HAP-1 (cell line): ENCODE measurements at regions not wholly inside any gene's neighbourhood (a gene's known extent, or its start where the extent isn't known, plus 50 kb on each side); places are given as distances from the start of the nearest gene placed in this dataset.
"Not testable (repeated sequence)": the region's sequence is repeated elsewhere in the genome, so short reads cannot be mapped to it uniquely, and the experiment has no call there.

Experiments
- DNase-seq, 2 experiments: peaks; one replicate each; pipeline ENCODE4 v3.0.0-alpha.2; 2016 to 2020; ENCODE audit warnings: low spot score in 2 of 2
- H3K27me3 ChIP-seq: fragments of 250-450 bp; sonication (Bioruptor Pico); 2 replicates; pipeline ENCODE4 v1.5.1; 2020; ENCODE audit warnings: low read depth, mild to moderate bottlenecking, moderate library complexity
- H3K36me3 ChIP-seq: fragments of 250-450 bp; sonication (Bioruptor Pico); replicated peaks from 2 replicates; pipeline ENCODE4 v1.5.1; 2020; ENCODE audit warnings: mild to moderate bottlenecking
- H3K4me1 ChIP-seq: fragments of 250-450 bp; sonication (Bioruptor Pico); 2 replicates; pipeline ENCODE4 v1.5.1; 2020; ENCODE audit warnings: mild to moderate bottlenecking
- H3K4me3 ChIP-seq: fragments of 250-450 bp; sonication (Bioruptor Pico); 2 replicates; pipeline ENCODE4 v1.5.1; 2020; ENCODE audit warnings: mild to moderate bottlenecking, moderate library complexity
- H3K9me3 ChIP-seq: fragments of 250-450 bp; sonication (Bioruptor Pico); 2 replicates; pipeline ENCODE4 v1.5.1; 2020; ENCODE audit warnings: mild to moderate bottlenecking, moderate library complexity
- in situ Hi-C: fragments of 300-500 bp; cut with MboI; formaldehyde crosslinking; loops from 3 replicates; pipeline ENCODE4 v1.14.3; 2020; ENCODE audit warnings: low sequenced_read_pairs, inconsistent platforms, mixed read lengths

DNA sequence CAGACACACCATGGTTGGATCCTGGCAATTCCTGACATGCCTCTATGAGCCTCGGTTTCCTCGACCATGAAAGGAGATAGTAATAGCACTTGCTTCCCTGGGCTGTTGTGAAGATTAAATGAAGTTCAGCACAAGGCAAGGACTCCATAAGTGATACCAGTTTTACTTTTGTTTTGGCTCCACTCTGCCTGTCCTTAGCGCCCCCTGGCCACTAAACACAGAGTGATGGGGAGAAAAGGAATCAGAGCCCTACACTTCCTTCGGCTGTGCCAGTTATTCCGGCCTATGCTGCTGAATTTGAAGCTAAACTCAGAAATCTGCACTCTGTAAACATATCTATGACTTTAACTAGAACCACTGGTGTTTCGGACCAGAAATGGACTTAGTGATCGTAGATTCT, 173.8 kb downstream of the C12orf75 start:
- Histone ChIP-seq H3K4me3 (no peak overlapping the region), H3K36me3 (no peaks in the 10 kb centered on the region), H3K27me3 (no peaks in the 10 kb centered on the region), H3K4me1 (peaks cover 13% of the 10 kb centered on the region), H3K9me3 (no peaks in the 10 kb centered on the region)
- in situ Hi-C loops, result no loop called here
- DNase-seq, result peak in 1 of 2 experiments; percentile 25

DNA sequence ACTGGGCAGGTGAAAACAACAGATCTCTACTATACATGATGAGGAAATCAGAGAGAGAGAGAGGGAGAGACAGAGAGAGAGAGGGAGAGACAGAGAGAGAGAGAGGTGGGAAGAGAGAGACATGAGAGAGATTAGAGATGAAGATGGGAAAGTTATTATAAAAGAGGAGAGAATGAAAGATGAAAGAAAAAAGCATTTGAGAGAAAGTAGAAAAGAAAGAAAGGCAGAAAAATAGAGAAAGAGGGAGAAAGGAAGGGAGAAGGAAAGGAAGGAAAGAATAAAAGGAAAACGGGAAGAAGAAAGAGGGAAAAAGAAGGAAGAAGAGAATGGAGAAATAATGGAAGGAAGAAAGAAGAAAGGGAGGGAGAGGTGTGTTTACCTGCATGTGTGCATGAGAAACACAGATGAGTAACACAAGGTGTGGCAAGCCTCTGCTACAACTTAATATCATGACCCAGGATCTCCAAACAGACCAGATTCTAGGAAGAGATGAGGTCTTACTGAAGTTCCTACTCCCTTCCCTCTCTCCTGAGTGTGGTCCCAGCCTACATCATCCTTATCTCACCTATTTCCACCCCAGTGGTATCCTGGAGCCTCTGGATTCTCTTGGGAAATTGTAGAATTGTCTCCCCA, 176.3 kb downstream of the C12orf75 start:
- Histone ChIP-seq H3K27me3 (no peaks in the 10 kb centered on the region), H3K36me3 (no peaks in the 10 kb centered on the region), H3K9me3 (no peaks in the 10 kb centered on the region), H3K4me1 (peaks cover 13% of the 10 kb centered on the region), H3K4me3 (no peak overlapping the region)
- DNase-seq, result no peak
- in situ Hi-C loops, result no loop called here

DNA sequence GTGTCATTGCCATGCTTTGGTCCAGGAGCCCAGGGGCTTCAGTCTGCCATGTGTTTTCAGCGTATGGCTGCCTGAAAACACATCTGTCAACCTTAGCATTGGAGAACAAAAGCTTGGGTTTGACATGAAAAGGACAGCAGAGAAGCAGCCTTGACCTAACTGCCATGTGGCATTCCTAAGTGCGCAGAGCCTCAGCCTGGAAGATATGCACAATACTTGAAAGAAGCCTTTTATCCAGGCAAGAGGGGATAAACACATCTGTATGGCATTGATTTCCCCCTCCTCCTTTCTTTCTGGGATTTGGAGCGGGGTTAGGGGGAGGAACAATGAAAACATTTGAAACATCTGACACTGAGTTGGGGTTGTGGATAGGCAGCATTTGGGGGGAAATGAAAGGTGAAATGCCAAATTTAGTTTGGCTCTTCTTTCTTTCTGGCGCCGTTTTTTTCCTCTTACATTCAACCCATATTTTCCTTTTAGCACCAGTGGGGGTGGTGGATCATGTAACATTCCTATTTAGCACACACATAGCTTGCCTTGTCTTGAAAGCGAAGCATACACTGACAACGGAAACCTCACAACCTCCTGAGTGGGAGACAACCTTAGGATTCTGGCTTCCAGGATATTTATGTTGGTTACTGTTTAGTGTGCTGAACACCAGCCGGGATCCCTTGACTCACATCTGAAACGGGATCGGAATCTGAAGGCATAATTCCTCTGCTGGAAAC, 177.0 kb downstream of the C12orf75 start:
- no peaks in the 10 kb centered on the region for H3K36me3 ChIP-seq
- no peaks in the 10 kb centered on the region for H3K9me3 ChIP-seq
- in situ Hi-C loops, result no loop called here
- peak; percentile 27 to 40 for DNase-seq
- no peak overlapping the region for H3K4me3 ChIP-seq
- peaks cover 13% of the 10 kb centered on the region for H3K4me1 ChIP-seq
- no peaks in the 10 kb centered on the region for H3K27me3 ChIP-seq

GRCh38 chr12:105508096-105508495, 177.6 kb downstream of the C12orf75 start:
- DNase-seq, result no peak
- Histone ChIP-seq H3K4me3 (no peak overlapping the region), H3K27me3 (no peaks in the 10 kb centered on the region), H3K9me3 (no peaks in the 10 kb centered on the region), H3K4me1 (peaks cover 13% of the 10 kb centered on the region), H3K36me3 (no peaks in the 10 kb centered on the region)
- in situ Hi-C loops, result no loop called here

- H3K9me3 ChIP-seq, result no peaks in the 10 kb centered on the region
- DNase-seq, result no peak
- in situ Hi-C loops, result no loop called here
- H3K27me3 ChIP-seq, result no peaks in the 10 kb centered on the region
- no peaks in the 10 kb centered on the region for H3K36me3 ChIP-seq
- H3K4me1 ChIP-seq, result peaks cover 8% of the 10 kb centered on the region
- H3K4me3 ChIP-seq, result no peak overlapping the region
Measured at GRCh38 chr12:105510526-105510925, 180.0 kb downstream of the C12orf75 start.

DNA sequence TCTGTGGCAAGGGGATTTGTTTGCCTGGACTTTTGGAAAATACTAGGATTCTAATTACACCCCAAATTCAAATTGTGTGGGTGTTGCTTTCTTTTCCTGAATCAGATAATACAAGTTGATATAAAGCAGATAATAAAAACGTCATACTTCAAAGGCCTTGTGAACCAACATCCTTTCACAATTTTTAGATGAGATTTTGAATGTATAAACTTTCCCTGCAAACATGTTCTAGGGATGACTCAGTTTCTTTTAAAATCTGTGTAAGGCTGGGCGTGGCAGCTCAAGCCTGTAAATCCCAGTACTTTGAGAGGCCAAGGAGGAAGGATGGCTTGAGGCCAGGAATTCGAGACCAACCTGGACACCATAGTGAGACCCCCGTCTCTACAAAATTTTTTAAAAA, 182.4 kb downstream of the C12orf75 start:
- H3K27me3 ChIP-seq, H3K4me3 ChIP-seq, H3K36me3 ChIP-seq, H3K4me1 ChIP-seq, H3K9me3 ChIP-seq, in situ Hi-C loops, DNase-seq: not testable (repeated sequence)

DNA sequence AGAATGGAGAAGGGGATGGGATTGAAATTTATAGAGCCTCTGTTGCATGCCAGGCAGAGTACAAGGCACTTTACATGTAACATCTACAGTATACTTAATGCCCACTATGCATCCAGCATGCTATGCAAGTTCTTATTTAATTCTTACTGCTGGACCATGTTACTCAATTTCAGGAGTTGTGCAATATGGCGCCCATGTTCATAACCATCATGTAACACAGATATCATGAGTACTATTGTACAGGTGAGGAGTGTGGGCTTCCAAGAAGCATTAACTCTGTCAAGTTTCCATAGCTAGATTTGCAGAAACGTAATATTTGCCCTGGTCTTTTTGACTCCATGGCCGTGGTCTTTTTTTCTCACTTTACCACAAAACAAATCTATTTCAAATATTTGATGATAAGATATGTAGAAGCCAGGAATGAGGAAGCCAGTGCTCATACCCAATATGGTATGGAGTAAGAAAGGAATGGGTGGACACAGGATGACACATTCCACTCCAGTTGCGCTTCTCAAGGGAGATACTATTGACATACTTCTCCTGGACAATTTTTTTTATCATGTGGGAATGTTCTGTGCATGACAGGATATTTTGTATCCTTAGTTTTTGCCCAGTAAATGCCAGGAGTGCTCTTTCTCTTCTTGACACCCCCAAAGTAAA, 191.8 kb downstream of the C12orf75 start:
- no peaks in the 10 kb centered on the region for H3K27me3 ChIP-seq
- peaks cover 2% of the 10 kb centered on the region; the same call in 1 of the 2 replicates for H3K9me3 ChIP-seq
- H3K36me3 ChIP-seq, result no peaks in the 10 kb centered on the region
- DNase-seq, result no peak
- in situ Hi-C loops, result no loop called here
- peaks cover 2% of the 10 kb centered on the region; the same call in 1 of the 2 replicates for H3K4me1 ChIP-seq
- H3K4me3 ChIP-seq, result no peak overlapping the region

DNA sequence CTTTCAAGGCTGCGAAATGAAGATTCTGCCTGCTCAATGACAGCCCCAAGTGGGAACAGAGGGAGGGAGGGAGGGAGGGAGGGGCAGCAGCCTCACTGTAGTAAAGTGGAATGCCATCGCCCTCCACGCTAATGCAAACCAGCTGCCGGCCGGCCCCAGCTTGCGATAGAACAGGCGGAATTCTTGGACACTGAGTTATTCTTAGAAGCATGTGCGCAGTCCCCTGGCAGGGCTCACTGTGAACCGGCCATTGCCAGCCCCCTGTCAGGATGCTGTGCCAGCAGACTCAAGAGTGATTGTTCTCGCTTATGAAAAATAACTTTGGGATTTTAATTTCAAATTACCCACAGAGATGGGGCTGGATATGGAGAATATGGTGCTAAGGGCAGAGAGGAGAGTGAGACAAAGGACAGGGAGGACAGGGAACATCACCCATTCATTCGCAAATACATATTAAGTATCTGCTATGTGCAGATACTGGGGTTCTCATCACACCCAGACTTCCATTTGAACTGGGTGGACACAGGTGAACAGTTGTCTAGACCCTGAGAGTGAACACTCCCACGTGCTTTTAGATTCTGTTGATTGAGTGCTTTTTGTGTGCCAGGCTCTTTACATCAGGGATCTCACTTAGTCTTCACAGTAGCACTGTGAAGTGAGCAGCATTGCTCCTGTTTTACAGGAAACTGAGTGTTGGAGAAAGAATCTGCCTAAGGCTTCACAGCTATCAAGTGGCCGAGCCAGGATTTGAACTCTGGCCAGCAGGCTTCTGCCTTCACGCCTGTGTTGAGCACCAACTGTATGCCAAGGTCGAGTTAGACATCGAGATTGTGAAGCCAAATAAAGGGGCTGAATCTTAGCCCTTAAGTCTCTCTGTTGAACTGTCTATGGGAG, 192.9 kb downstream of the C12orf75 start:
- H3K4me1 ChIP-seq, result peaks cover 2% of the 10 kb centered on the region; the same call in 1 of the 2 replicates
- in situ Hi-C loops, result no loop called here
- no peaks in the 10 kb centered on the region for H3K27me3 ChIP-seq
- H3K36me3 ChIP-seq, result no peaks in the 10 kb centered on the region
- H3K4me3 ChIP-seq, result no peak overlapping the region
- H3K9me3 ChIP-seq, result peaks cover 2% of the 10 kb centered on the region; the same call in 1 of the 2 replicates
- DNase-seq, result no peak

GRCh38 chr12:105524961-105525360, 194.5 kb downstream of the C12orf75 start:
- H3K4me3 ChIP-seq, result no peak overlapping the region
- no peaks in the 10 kb centered on the region for H3K27me3 ChIP-seq
- peaks cover 2% of the 10 kb centered on the region; the same call in 1 of the 2 replicates for H3K4me1 ChIP-seq
- peaks cover 2% of the 10 kb centered on the region; the same call in 1 of the 2 replicates for H3K9me3 ChIP-seq
- in situ Hi-C loops, result no loop called here
- no peaks in the 10 kb centered on the region for H3K36me3 ChIP-seq
- DNase-seq, result no peak

DNA sequence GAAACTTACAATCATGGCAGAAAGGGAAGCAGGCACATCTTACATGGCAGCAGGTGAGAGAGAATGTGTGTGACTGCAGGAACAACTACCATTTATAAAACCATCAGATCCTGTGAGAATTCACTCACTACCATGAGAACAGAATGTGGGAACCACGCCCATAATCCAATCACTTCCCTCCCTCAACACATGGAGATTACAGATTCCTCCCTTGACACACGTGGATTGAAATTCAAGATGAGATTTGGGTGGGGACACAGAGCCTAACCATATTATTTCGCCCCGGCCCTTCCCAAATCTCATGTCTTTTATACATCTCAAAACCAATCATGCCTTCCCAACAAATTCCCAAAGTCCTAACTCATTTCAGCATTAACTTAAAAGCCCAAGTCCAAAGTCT, 203.6 kb downstream of the C12orf75 start:
- Histone ChIP-seq H3K4me3 (no peak overlapping the region), H3K4me1 (no peaks in the 10 kb centered on the region; the same call in 1 of the 2 replicates), H3K27me3 (no peaks in the 10 kb centered on the region), H3K9me3 (peaks cover 18% of the 10 kb centered on the region), H3K36me3 (no peaks in the 10 kb centered on the region)
- no peak for DNase-seq
- in situ Hi-C loops, result no loop called here

DNA sequence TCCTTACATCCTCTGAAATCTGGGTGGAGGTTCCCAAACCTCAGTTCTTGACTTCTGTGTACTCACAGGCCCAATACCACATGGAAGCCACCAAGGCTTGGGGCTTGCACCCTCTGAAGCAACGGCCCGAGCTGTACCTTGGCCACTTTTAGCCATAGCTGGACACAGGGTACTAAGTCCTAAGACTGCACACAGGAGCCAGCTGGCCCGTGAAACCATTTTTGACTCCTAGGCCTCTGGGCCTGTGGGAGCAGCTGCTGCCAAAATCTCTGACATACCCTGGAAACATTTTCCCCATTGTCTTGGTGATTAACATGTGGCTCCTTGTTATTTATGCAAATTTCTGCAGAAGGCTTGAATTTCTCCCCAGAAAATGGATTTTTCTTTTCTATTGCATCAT, 204.5 kb downstream of the C12orf75 start:
- H3K4me1 ChIP-seq, H3K36me3 ChIP-seq, in situ Hi-C loops, H3K27me3 ChIP-seq, DNase-seq, H3K4me3 ChIP-seq: not testable (repeated sequence)
- peaks cover 18% of the 10 kb centered on the region for H3K9me3 ChIP-seq

DNA sequence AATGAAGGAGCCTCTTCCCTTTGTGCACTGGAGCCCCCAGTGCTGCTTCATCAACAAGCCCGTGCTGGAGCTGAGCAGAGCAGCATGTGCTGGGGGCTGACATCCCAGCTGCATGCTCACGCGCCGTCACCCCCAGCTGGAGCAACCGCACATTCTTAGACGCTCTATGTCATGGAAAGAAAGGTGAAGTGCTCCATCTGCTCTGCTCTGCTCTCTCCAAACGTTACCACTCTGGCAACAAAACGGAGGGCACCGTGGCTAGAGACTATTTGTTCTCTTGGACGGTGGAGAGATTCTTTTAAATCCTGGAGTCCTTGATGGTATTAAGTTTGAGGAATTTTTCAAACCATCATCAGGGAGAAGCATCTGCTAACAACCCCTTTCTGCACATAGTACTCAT, 208.4 kb downstream of the C12orf75 start:
- in situ Hi-C loops, result no loop called here

GRCh38 chr12:105539735-105540134, 209.2 kb downstream of the C12orf75 start:
- Histone ChIP-seq H3K4me3 (no peak overlapping the region), H3K36me3 (no peaks in the 10 kb centered on the region), H3K9me3 (peaks cover 12% of the 10 kb centered on the region), H3K27me3 (no peaks in the 10 kb centered on the region), H3K4me1 (no peaks in the 10 kb centered on the region)
- no peak for DNase-seq
- in situ Hi-C loops, result no loop called here

More for the DNA sequence above, 208.4 kb downstream of the C12orf75 start:
- DNase-seq, result no peak
- no peaks in the 10 kb centered on the region for H3K4me1 ChIP-seq
- H3K4me3 ChIP-seq, result no peak overlapping the region
- H3K9me3 ChIP-seq, result peaks cover 18% of the 10 kb centered on the region
- H3K27me3 ChIP-seq, result no peaks in the 10 kb centered on the region
- no peaks in the 10 kb centered on the region for H3K36me3 ChIP-seq
